K562 (cell line): ENCODE measurements at regions not wholly inside any gene's neighbourhood (a gene's known extent, or its start where the extent isn't known, plus 50 kb on each side); places are given as distances from the start of the nearest gene placed in this dataset.

Experiments used
- ATF7 ChIP-seq: fragments of 450-650 bp; IDR thresholded peaks from 2 replicates; pipeline ENCODE4 v1.7.1; 2014; ENCODE audit warnings: mild to moderate bottlenecking, moderate library complexity
- CEBPZ ChIP-seq: fragments of 150-350 bp; IDR thresholded peaks from 2 replicates; pipeline ENCODE4 v1.6.1; 2014; ENCODE audit warnings: low read depth, mild to moderate bottlenecking, low read length, borderline replicate concordance
- CHD1 ChIP-seq: fragments of 200-600 bp; sonication (generic); IDR thresholded peaks from one replicate; pipeline ENCODE4 v1.6.1; 2012; ENCODE audit warnings: mild to moderate bottlenecking, moderate library complexity, low read length, inconsistent platforms
- CTBP1 ChIP-seq: fragments of 450-650 bp; IDR thresholded peaks from 2 replicates; pipeline ENCODE4 v1.6.1; 2016; ENCODE audit warnings: borderline replicate concordance
- DPF2 ChIP-seq: fragments of 450-650 bp; IDR thresholded peaks from 2 replicates; pipeline ENCODE4 v1.6.1; 2016
- HMBOX1 ChIP-seq: sonication (generic); IDR thresholded peaks from 2 replicates; pipeline ENCODE4 v1.6.1; 2016
- HMGN3 ChIP-seq: IDR thresholded peaks from 2 replicates; pipeline ENCODE4 v1.6.1; 2011; ENCODE audit warnings: borderline replicate concordance, low read depth, mild to moderate bottlenecking, mixed read lengths, low read length; ENCODE audit not compliant: insufficient read length; ENCODE audit errors: extremely low read depth
- MEIS2 ChIP-seq: fragments of 450-650 bp; IDR thresholded peaks from 2 replicates; pipeline ENCODE4 v1.6.1; 2014; ENCODE audit warnings: mild to moderate bottlenecking; ENCODE audit not compliant: partially characterized antibody
- MIER1 ChIP-seq: fragments of 450-650 bp; IDR thresholded peaks from 2 replicates; pipeline ENCODE4 v1.6.1; 2016; ENCODE audit warnings: antibody characterized with exemption, mild to moderate bottlenecking, low read depth
- MTA3 ChIP-seq: fragments of 450-650 bp; formaldehyde crosslinking; IDR thresholded peaks from 2 replicates; pipeline ENCODE4 v1.6.1; 2017; ENCODE audit warnings: mild to moderate bottlenecking, borderline replicate concordance
- NCOA2 ChIP-seq, 2 experiments: fragments of 450-650 bp; IDR thresholded peaks; 2 replicates each; pipeline ENCODE4 v1.6.1; 2018; ENCODE audit warnings: mild to moderate bottlenecking in 2 of 2, moderate library complexity in 1 of 2; ENCODE audit not compliant: partially characterized antibody in 2 of 2
- SMAD4 ChIP-seq: fragments of 250-450 bp; sonication (Bioruptor Pico); conservative IDR thresholded peaks from 2 replicates; pipeline ENCODE4 v1.8.0; 2021; ENCODE audit warnings: inconsistent platforms, mild to moderate bottlenecking, moderate library complexity
- SMARCA4 ChIP-seq: fragments of 450-650 bp; IDR thresholded peaks from 2 replicates; pipeline ENCODE4 v1.6.1; 2016
- SMARCC2 ChIP-seq: fragments of 450-650 bp; IDR thresholded peaks from 2 replicates; pipeline ENCODE4 v1.6.1; 2017; ENCODE audit warnings: antibody characterized with exemption, moderate library complexity, mild to moderate bottlenecking, low read depth
- ZC3H11A ChIP-seq: IDR thresholded peaks from 2 replicates; pipeline ENCODE4 v1.6.1; 2012; ENCODE audit warnings: low read depth, low read length, improper control_type of control experiment
- ZHX1 ChIP-seq: fragments of 150-350 bp; conservative IDR thresholded peaks from 2 replicates; pipeline ENCODE4 v1.6.1; 2014; ENCODE audit warnings: low read length
- TF ChIP-seq, protein P1 (sequence below): fragments of 450-650 bp; formaldehyde crosslinking; IDR thresholded peaks from 2 replicates; pipeline ENCODE4 v1.4.0; 2020; ENCODE audit warnings: mild to moderate bottlenecking, moderate library complexity
- TF ChIP-seq, protein P2 (sequence below), 2 experiments: fragments of 450-650 bp in 1 of 2; sonication (generic) in 1 of 2; formaldehyde crosslinking in 1 of 2; IDR thresholded peaks in 1 of 2; conservative IDR thresholded peaks in 1 of 2; 2 replicates each; pipeline versions ENCODE4 v1.6.1 to v1.8.1; 2016 to 2023; ENCODE audit warnings: mild to moderate bottlenecking in 2 of 2, moderate library complexity in 2 of 2, inconsistent platforms in 1 of 2, missing genetic modification reagents in 1 of 2
- TF ChIP-seq, protein P3 (sequence below): fragments of 250-450 bp; sonication (Bioruptor Pico); IDR thresholded peaks from 2 replicates; pipeline ENCODE4 v1.6.1; 2021; ENCODE audit warnings: mild to moderate bottlenecking

DNA sequence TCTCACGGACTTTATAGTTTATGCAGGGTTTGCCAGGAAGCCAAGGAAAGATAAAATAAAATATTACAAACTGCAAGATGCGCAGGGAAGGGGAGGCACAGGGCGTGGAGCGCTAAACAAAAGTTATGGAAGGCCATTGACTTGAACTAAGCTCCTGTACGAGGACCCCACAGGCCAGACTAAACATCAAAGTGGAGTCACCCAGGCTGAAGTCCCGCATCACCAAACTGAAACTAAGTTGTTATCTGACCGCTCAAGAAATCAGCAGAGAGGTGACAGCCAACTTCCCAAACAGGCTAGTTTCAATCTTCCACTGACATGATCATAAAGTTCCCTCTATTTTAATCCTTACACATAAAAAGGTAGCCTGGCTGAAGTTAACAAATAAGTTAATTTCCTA lies 90.5 kb upstream of the YWHAQ start (continued):
- TF ChIP-seq HMBOX1 (0 out of 2 replicates have a peak, but pooled peaks have one; percentile 36), SMARCC2 (no peak), SMAD4 (CRISPR knock-in tag) (peak; percentile 47; the same call in 1 of the 2 replicates), DPF2 (0 out of 2 replicates have a peak, but pooled peaks have one; percentile 17), CTBP1 (peak; percentile 31; the same call in 1 of the 2 replicates), SMARCA4 (0 out of 2 replicates have a peak, but pooled peaks have one; percentile 23), ZC3H11A (no peak), MIER1 (no peak), CHD1 (peak; percentile 45), CEBPZ (no peak), HMGN3 (no peak), MEIS2 (peak; percentile 49), ZHX1 (no peak), NCOA2 (IDR thresholded peaks at IDR 0.05; ENCODE audit: partially characterized antibody in 2 of 2) (no peak), MTA3 (0 out of 2 replicates have a peak, but pooled peaks have one; percentile 10), ATF7 (no peak; the same call in 1 of the 2 replicates)
- TF ChIP-seq, protein P1, sequence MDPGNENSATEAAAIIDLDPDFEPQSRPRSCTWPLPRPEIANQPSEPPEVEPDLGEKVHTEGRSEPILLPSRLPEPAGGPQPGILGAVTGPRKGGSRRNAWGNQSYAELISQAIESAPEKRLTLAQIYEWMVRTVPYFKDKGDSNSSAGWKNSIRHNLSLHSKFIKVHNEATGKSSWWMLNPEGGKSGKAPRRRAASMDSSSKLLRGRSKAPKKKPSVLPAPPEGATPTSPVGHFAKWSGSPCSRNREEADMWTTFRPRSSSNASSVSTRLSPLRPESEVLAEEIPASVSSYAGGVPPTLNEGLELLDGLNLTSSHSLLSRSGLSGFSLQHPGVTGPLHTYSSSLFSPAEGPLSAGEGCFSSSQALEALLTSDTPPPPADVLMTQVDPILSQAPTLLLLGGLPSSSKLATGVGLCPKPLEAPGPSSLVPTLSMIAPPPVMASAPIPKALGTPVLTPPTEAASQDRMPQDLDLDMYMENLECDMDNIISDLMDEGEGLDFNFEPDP = no peak
- TF ChIP-seq, protein P2, sequence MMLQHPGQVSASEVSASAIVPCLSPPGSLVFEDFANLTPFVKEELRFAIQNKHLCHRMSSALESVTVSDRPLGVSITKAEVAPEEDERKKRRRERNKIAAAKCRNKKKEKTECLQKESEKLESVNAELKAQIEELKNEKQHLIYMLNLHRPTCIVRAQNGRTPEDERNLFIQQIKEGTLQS (IDR thresholded peaks at IDR 0.05) = no peak
- TF ChIP-seq, protein P2 (CRISPR knock-in tag; conservative IDR thresholded peaks at IDR 0.05) = no peak
- TF ChIP-seq, protein P3, sequence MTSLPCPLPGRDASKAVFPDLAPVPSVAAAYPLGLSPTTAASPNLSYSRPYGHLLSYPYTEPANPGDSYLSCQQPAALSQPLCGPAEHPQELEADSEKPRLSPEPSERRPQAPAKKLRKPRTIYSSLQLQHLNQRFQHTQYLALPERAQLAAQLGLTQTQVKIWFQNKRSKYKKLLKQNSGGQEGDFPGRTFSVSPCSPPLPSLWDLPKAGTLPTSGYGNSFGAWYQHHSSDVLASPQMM (CRISPR knock-in tag) = no peak
